ENCODE measurements at regions not wholly inside any gene's neighbourhood (a gene's known extent, or its start where the extent isn't known, plus 50 kb on each side); places are given as distances from the start of the nearest gene placed in this dataset.
A peak's percentile ranks its signal among the peaks of the same experiment; 100 is the strongest.

- Histone ChIP-seq H3K27ac (ENCODE audit: poor library complexity, severe bottlenecking) (peak overlapping the region; percentile 47), H3K27me3 (ENCODE audit: insufficient read depth, poor library complexity, severe bottlenecking) (peaks cover 8% of the 10 kb centered on the region), H3K9me3 (ENCODE audit: severe bottlenecking) (no peaks in the 10 kb centered on the region), H3K36me3 (ENCODE audit: low read depth) (no peaks in the 10 kb centered on the region), H3K4me3 (ENCODE audit: severe bottlenecking) (no peak overlapping the region), H3K4me1 (ENCODE audit: insufficient read depth, poor library complexity, severe bottlenecking) (peaks cover 37% of the 10 kb centered on the region)
- DNase-seq (ENCODE audit: low spot score): peak; percentile 78
- TF ChIP-seq CTCF (IDR thresholded peaks at IDR 0.05; ENCODE audit: poor library complexity, severe bottlenecking): no peak
- peak; percentile 66 for ATAC-seq (ENCODE audit: low read depth)
Observed at GRCh38 chr9:84137968-84138367, 157.4 kb downstream of the RMI1 start.

- H3K27me3 ChIP-seq (ENCODE audit: insufficient read depth, poor library complexity, severe bottlenecking): peaks cover 8% of the 10 kb centered on the region
- no peak for TF ChIP-seq CTCF (IDR thresholded peaks at IDR 0.05; ENCODE audit: poor library complexity, severe bottlenecking)
- H3K9me3 ChIP-seq (ENCODE audit: severe bottlenecking): no peaks in the 10 kb centered on the region
- H3K4me3 ChIP-seq (ENCODE audit: severe bottlenecking): no peak overlapping the region
- no peak for ATAC-seq (ENCODE audit: low read depth)
- peak overlapping the region; percentile 47 for H3K27ac ChIP-seq (ENCODE audit: poor library complexity, severe bottlenecking)
- no peak for DNase-seq (ENCODE audit: low spot score)
- H3K4me1 ChIP-seq (ENCODE audit: insufficient read depth, poor library complexity, severe bottlenecking): peaks cover 37% of the 10 kb centered on the region
- no peaks in the 10 kb centered on the region for H3K36me3 ChIP-seq (ENCODE audit: low read depth)
Observed at GRCh38 chr9:84138541-84138940, 157.9 kb downstream of the RMI1 start.

GRCh38 chr9:84139296-84140070 lies 158.9 kb downstream of the RMI1 start:
- no peak overlapping the region for H3K4me3 ChIP-seq (ENCODE audit: severe bottlenecking)

GRCh38 chr9:84140535-84141101 lies 160.0 kb downstream of the RMI1 start:
- H3K36me3 ChIP-seq (ENCODE audit: low read depth): no peaks in the 10 kb centered on the region
- peak overlapping the region; percentile 5 for H3K4me3 ChIP-seq (ENCODE audit: severe bottlenecking)
- no peak overlapping the region for H3K27ac ChIP-seq (ENCODE audit: poor library complexity, severe bottlenecking)
- H3K4me1 ChIP-seq (ENCODE audit: insufficient read depth, poor library complexity, severe bottlenecking): peaks cover 37% of the 10 kb centered on the region
- peaks cover 8% of the 10 kb centered on the region for H3K27me3 ChIP-seq (ENCODE audit: insufficient read depth, poor library complexity, severe bottlenecking)
- DNase-seq (ENCODE audit: low spot score) (no peak), ATAC-seq (ENCODE audit: low read depth) (no peak)
- no peak for TF ChIP-seq CTCF (IDR thresholded peaks at IDR 0.05; ENCODE audit: poor library complexity, severe bottlenecking)
- no peaks in the 10 kb centered on the region for H3K9me3 ChIP-seq (ENCODE audit: severe bottlenecking)

More at GRCh38 chr9:84139296-84140070, 158.9 kb downstream of the RMI1 start:
- Histone ChIP-seq H3K27me3 (ENCODE audit: insufficient read depth, poor library complexity, severe bottlenecking) (peaks cover 8% of the 10 kb centered on the region), H3K9me3 (ENCODE audit: severe bottlenecking) (no peaks in the 10 kb centered on the region), H3K36me3 (ENCODE audit: low read depth) (no peaks in the 10 kb centered on the region), H3K4me1 (ENCODE audit: insufficient read depth, poor library complexity, severe bottlenecking) (peaks cover 37% of the 10 kb centered on the region), H3K27ac (ENCODE audit: poor library complexity, severe bottlenecking) (no peak overlapping the region)
- DNase-seq (ENCODE audit: low spot score) (no peak), ATAC-seq (ENCODE audit: low read depth) (no peak)
- TF ChIP-seq CTCF (IDR thresholded peaks at IDR 0.05; ENCODE audit: poor library complexity, severe bottlenecking): no peak
